Activated naive CD4-positive, alpha-beta T cell treated with anti-CD3 and anti-CD28 coated beads for 36 hours (primary cell): ENCODE measurements at regions not wholly inside any gene's neighbourhood (a gene's known extent, or its start where the extent isn't known, plus 50 kb on each side); places are given as distances from the start of the nearest gene placed in this dataset.

Source experiments
- CTCF ChIA-PET: fragments of 350-600 bp; sonication (Branson Sonifier 250); formaldehyde crosslinking; loops from one replicate; lab custom pipeline; 2021; ENCODE audit warnings: antibody characterized with exemption; lab: Charles Lee
- DNase-seq: peaks from one replicate; pipeline ENCODE4 v3.0.0-alpha.2; 2020
- H3K27ac Mint-ChIP-seq: one replicate; pipeline ENCODE4 v1.8.0; 2021; ENCODE audit warnings: mild to moderate bottlenecking, mixed read lengths
- H3K27me3 Mint-ChIP-seq: one replicate; pipeline ENCODE4 v1.8.0; 2021; ENCODE audit warnings: low read depth, mixed read lengths
- H3K36me3 Mint-ChIP-seq: one replicate; pipeline ENCODE4 v1.8.0; 2021; ENCODE audit warnings: low read depth, mixed read lengths
- H3K4me1 Mint-ChIP-seq: one replicate; pipeline ENCODE4 v1.8.0; 2021; ENCODE audit warnings: low read depth, mixed read lengths
- H3K4me3 Mint-ChIP-seq: one replicate; pipeline ENCODE4 v1.8.0; 2021; ENCODE audit warnings: mild to moderate bottlenecking, moderate library complexity, mixed read lengths
- H3K9me3 Mint-ChIP-seq: one replicate; pipeline ENCODE4 v1.8.0; 2021; ENCODE audit warnings: mixed read lengths
- intact Hi-C: fragments of 100-400 bp; cut with micrococcal nuclease; formaldehyde crosslinking; loops from one replicate; pipeline ENCODE4 v1.15.1; 2023

GRCh38 chr10:110376021-110376766, 71.5 kb upstream of the SMNDC1 start:
- Mint-ChIP-seq H3K9me3 (no peaks in the 10 kb centered on the region), H3K27me3 (no peaks in the 10 kb centered on the region), H3K4me1 (peaks cover 37% of the 10 kb centered on the region), H3K36me3 (no peaks in the 10 kb centered on the region), H3K27ac (peak overlapping the region; percentile 20), H3K4me3 (no peak overlapping the region)
- DNase-seq, result no peak
- intact Hi-C loops, result no loop called here
- CTCF ChIA-PET, result interaction anchor here (0.7 to 1.1 kb wide), 3 partner anchors 10 to 22 kb away, joined by 3 to 4 read pairs (median 3); no protein-coding TSS in a partner anchor

GRCh38 chr10:110376767-110377160, 72.0 kb upstream of the SMNDC1 start:
- peak overlapping the region; percentile 20 for H3K27ac Mint-ChIP-seq
- H3K27me3 Mint-ChIP-seq, result no peaks in the 10 kb centered on the region
- no peaks in the 10 kb centered on the region for H3K36me3 Mint-ChIP-seq
- no peak overlapping the region for H3K4me3 Mint-ChIP-seq
- no peak for DNase-seq
- peaks cover 41% of the 10 kb centered on the region for H3K4me1 Mint-ChIP-seq
- CTCF ChIA-PET, result interaction anchor here (0.8 to 1.1 kb wide), 2 partner anchors 10 to 23 kb away, joined by 3 read pairs; no protein-coding TSS in a partner anchor
- no peaks in the 10 kb centered on the region for H3K9me3 Mint-ChIP-seq
- intact Hi-C loops, result no loop called here

- DNase-seq, result no peak
- no peak overlapping the region for H3K27ac Mint-ChIP-seq
- no peaks in the 10 kb centered on the region for H3K36me3 Mint-ChIP-seq
- H3K4me3 Mint-ChIP-seq, result no peak overlapping the region
- CTCF ChIA-PET, result interaction anchor here (0.9 kb wide), 1 partner anchor 10 kb away, joined by 3 read pairs; no protein-coding TSS in a partner anchor
- intact Hi-C loops, result no loop called here
- H3K4me1 Mint-ChIP-seq, result peaks cover 28% of the 10 kb centered on the region
- H3K9me3 Mint-ChIP-seq, result no peaks in the 10 kb centered on the region
- H3K27me3 Mint-ChIP-seq, result no peaks in the 10 kb centered on the region
Observed at GRCh38 chr10:110378006-110378405, 73.3 kb upstream of the SMNDC1 start.

GRCh38 chr10:110378533-110379108, 73.9 kb upstream of the SMNDC1 start:
- CTCF ChIA-PET, result interaction anchor here (0.6 kb wide), 2 partner anchors 124 to 180 kb away, joined by 3 to 4 read pairs; no protein-coding TSS in a partner anchor
- Mint-ChIP-seq H3K36me3 (no peaks in the 10 kb centered on the region), H3K4me3 (no peak overlapping the region), H3K4me1 (peaks cover 22% of the 10 kb centered on the region), H3K27me3 (no peaks in the 10 kb centered on the region), H3K9me3 (no peaks in the 10 kb centered on the region), H3K27ac (no peak overlapping the region)
- DNase-seq, result no peak
- intact Hi-C loops, result no loop called here

- CTCF ChIA-PET, result interaction anchor here (0.7 to 3.5 kb wide), 2 partner anchors 25 to 32 kb away, joined by 3 to 18 read pairs; no protein-coding TSS in a partner anchor
- intact Hi-C loops, result no loop called here
- H3K4me3 Mint-ChIP-seq, result no peak overlapping the region
- no peaks in the 10 kb centered on the region for H3K36me3 Mint-ChIP-seq
- H3K27ac Mint-ChIP-seq, result no peak overlapping the region
- no peak for DNase-seq
- H3K27me3 Mint-ChIP-seq, result no peaks in the 10 kb centered on the region
- no peaks in the 10 kb centered on the region for H3K9me3 Mint-ChIP-seq
- H3K4me1 Mint-ChIP-seq, result peaks cover 19% of the 10 kb centered on the region
Observed at GRCh38 chr10:110379831-110380230, 75.1 kb upstream of the SMNDC1 start.

GRCh38 chr10:110380293-110380692, 75.6 kb upstream of the SMNDC1 start:
- CTCF ChIA-PET, result interaction anchor here (3.5 kb wide), 1 partner anchor 25 kb away, joined by 18 read pairs; no protein-coding TSS in a partner anchor
- H3K27ac Mint-ChIP-seq, result no peak overlapping the region
- intact Hi-C loops, result no loop called here

GRCh38 chr10:110382695-110383094, 78.0 kb upstream of the SMNDC1 start:
- CTCF ChIA-PET, result no interaction called here
- H3K9me3 Mint-ChIP-seq, result no peaks in the 10 kb centered on the region
- no peak overlapping the region for H3K4me3 Mint-ChIP-seq
- peaks cover 25% of the 10 kb centered on the region for H3K4me1 Mint-ChIP-seq
- DNase-seq, result no peak
- H3K27ac Mint-ChIP-seq, result no peak overlapping the region
- H3K36me3 Mint-ChIP-seq, result no peaks in the 10 kb centered on the region
- H3K27me3 Mint-ChIP-seq, result no peaks in the 10 kb centered on the region
- intact Hi-C loops, result no loop called here

More at GRCh38 chr10:110380293-110380692, 75.6 kb upstream of the SMNDC1 start:
- DNase-seq, result no peak
- Mint-ChIP-seq H3K27me3 (no peaks in the 10 kb centered on the region), H3K9me3 (no peaks in the 10 kb centered on the region), H3K36me3 (no peaks in the 10 kb centered on the region), H3K4me3 (no peak overlapping the region), H3K4me1 (peaks cover 19% of the 10 kb centered on the region)

- Mint-ChIP-seq H3K27me3 (no peaks in the 10 kb centered on the region), H3K4me3 (peak overlapping the region; percentile 40), H3K27ac (peak overlapping the region; percentile 84), H3K4me1 (peaks cover 26% of the 10 kb centered on the region), H3K36me3 (no peaks in the 10 kb centered on the region), H3K9me3 (no peaks in the 10 kb centered on the region)
- CTCF ChIA-PET, result interaction anchor here (1.3 kb wide), 1 partner anchor 77 kb away, joined by 3 read pairs; no protein-coding TSS in a partner anchor
- no peak for DNase-seq
- intact Hi-C loops, result no loop called here
Observed at GRCh38 chr10:110387617-110387982, 82.9 kb upstream of the SMNDC1 start.

GRCh38 chr10:110387983-110388686, 83.4 kb upstream of the SMNDC1 start:
- CTCF ChIA-PET, result interaction anchor here (1.3 kb wide), 1 partner anchor 77 kb away, joined by 3 read pairs; no protein-coding TSS in a partner anchor
- intact Hi-C loops, result loop anchor here (1.0 kb wide), 1 partner anchor 34 kb away; no protein-coding TSS in a partner anchor
- Mint-ChIP-seq H3K36me3 (no peaks in the 10 kb centered on the region), H3K27ac (peak overlapping the region; percentile 84), H3K9me3 (no peaks in the 10 kb centered on the region), H3K4me3 (no peak overlapping the region), H3K4me1 (peaks cover 28% of the 10 kb centered on the region), H3K27me3 (no peaks in the 10 kb centered on the region)
- peak; percentile 54 for DNase-seq

- Mint-ChIP-seq H3K27ac (peak overlapping the region; percentile 84), H3K27me3 (no peaks in the 10 kb centered on the region), H3K36me3 (no peaks in the 10 kb centered on the region), H3K4me1 (peaks cover 28% of the 10 kb centered on the region), H3K4me3 (no peak overlapping the region), H3K9me3 (no peaks in the 10 kb centered on the region)
- intact Hi-C loops, result loop anchor here (1.0 kb wide), 1 partner anchor 34 kb away; no protein-coding TSS in a partner anchor
- CTCF ChIA-PET, result interaction anchor here (1.3 kb wide), 1 partner anchor 78 kb away, joined by 3 read pairs; no protein-coding TSS in a partner anchor
- DNase-seq, result no peak
Observed at GRCh38 chr10:110388687-110389052, 84.0 kb upstream of the SMNDC1 start.

GRCh38 chr10:110389255-110389654, 84.5 kb upstream of the SMNDC1 start:
- H3K27me3 Mint-ChIP-seq, result no peaks in the 10 kb centered on the region
- intact Hi-C loops, result no loop called here
- H3K36me3 Mint-ChIP-seq, result no peaks in the 10 kb centered on the region
- CTCF ChIA-PET, result no interaction called here
- H3K9me3 Mint-ChIP-seq, result no peaks in the 10 kb centered on the region
- H3K4me1 Mint-ChIP-seq, result peaks cover 28% of the 10 kb centered on the region
- H3K27ac Mint-ChIP-seq, result no peak overlapping the region
- H3K4me3 Mint-ChIP-seq, result no peak overlapping the region
- DNase-seq, result no peak

GRCh38 chr10:110391541-110391940, 86.8 kb upstream of the SMNDC1 start:
- Mint-ChIP-seq H3K4me3 (no peak overlapping the region), H3K4me1 (peaks cover 36% of the 10 kb centered on the region), H3K27me3 (no peaks in the 10 kb centered on the region), H3K9me3 (no peaks in the 10 kb centered on the region), H3K27ac (no peak overlapping the region), H3K36me3 (no peaks in the 10 kb centered on the region)
- DNase-seq, result no peak
- intact Hi-C loops, result no loop called here
- CTCF ChIA-PET, result interaction anchor here (0.6 to 1.9 kb wide), 4 partner anchors 12 to 138 kb away, joined by 3 to 6 read pairs (median 4); no protein-coding TSS in a partner anchor
